ENCODE measurements at regions not wholly inside any gene's neighbourhood (a gene's known extent, or its start where the extent isn't known, plus 50 kb on each side); places are given as distances from the start of the nearest gene placed in this dataset.

DNA sequence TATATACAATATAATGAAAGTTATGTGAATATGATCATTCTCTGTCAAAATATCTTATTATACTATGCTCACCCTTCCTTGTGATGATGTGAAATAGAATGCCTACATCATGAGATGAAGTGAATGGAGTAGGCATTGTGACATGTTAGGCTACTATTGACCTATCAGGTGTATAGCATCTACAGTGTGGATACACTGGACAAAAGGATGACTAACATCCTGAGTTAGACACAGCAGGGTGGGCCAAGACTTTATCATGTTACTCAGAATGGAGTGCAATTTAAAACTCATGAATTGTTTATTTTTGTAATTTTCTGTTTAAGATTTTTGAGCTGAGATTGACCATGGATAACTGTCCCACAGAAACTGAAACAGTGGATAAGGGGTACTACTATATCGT lies 53.4 kb upstream of the NAV3 start:
- Histone ChIP-seq H4K5ac (ENCODE audit: low read depth, low read length) (no peak overlapping the region), H3K4ac (ENCODE audit: low read depth, low read length) (no peak overlapping the region), H3K9ac (ENCODE audit: low read depth, low read length) (no peak overlapping the region), H2AK5ac (ENCODE audit: low read depth, low read length) (no peak overlapping the region), H3K9me1 (ENCODE audit: insufficient read depth, low read length) (no peaks in the 10 kb centered on the region), H2AK9ac (replicated peaks; ENCODE audit: low read depth, low read length, poor library complexity) (no peak overlapping the region), H4K91ac (ENCODE audit: insufficient read depth, low read depth, low read length) (no peak overlapping the region), H3K36me3 (ENCODE audit: control insufficient read depth, insufficient read depth, low read length) (no peaks in the 10 kb centered on the region), H3K9me3 (ENCODE audit: control insufficient read depth, insufficient read depth, low read length) (no peaks in the 10 kb centered on the region), H2BK20ac (ENCODE audit: low read depth, low read length) (no peak overlapping the region), H4K8ac (ENCODE audit: low read depth in 2 of 2, low read length in 2 of 2) (no peak overlapping the region), H3K27me3 (ENCODE audit: control insufficient read depth, insufficient read depth, low read length) (no peaks in the 10 kb centered on the region; the same call in 1 of the 2 replicates), H2BK15ac (ENCODE audit: low read depth, low read length) (no peak overlapping the region), H3K4me1 (ENCODE audit: control insufficient read depth, insufficient read depth, low read length) (no peaks in the 10 kb centered on the region), H2AFZ (replicated peaks; ENCODE audit: low read length, poor library complexity) (no peak overlapping the region), H3K23ac (ENCODE audit: low read depth, low read length) (no peak overlapping the region), H3K27ac (ENCODE audit: insufficient read depth, low read length) (no peak overlapping the region), H2BK5ac (ENCODE audit: low read depth, low read length, poor library complexity, severe bottlenecking) (no peak overlapping the region), H3K79me1 (ENCODE audit: low read depth in 1 of 2, low read length in 2 of 2) (no peaks in the 10 kb centered on the region), H4K20me1 (ENCODE audit: insufficient read depth, low read length) (no peaks in the 10 kb centered on the region), H3K56ac (ENCODE audit: extremely low read depth, insufficient read depth, low read length) (no peak overlapping the region), H3K4me2 (ENCODE audit: low read depth, low read length) (no peak overlapping the region), H3K18ac (ENCODE audit: low read depth, low read length) (no peak overlapping the region), H3K4me3 (ENCODE audit: insufficient read depth, low read depth, low read length) (no peak overlapping the region), H2BK120ac (ENCODE audit: low read depth, low read length) (no peak overlapping the region), H3K14ac (replicated peaks; ENCODE audit: low read depth, low read length) (no peak overlapping the region)
- in situ Hi-C loops (cut with MboI; ENCODE audit: low sequenced_read_pairs): no loop called here
- ChIA-PET POLR2A (ENCODE audit: unreplicated experiment) (no interaction called here), CTCF (no interaction called here)
- no CpG with 5 or more reads among the region's 1 CpG for WGBS, 2 experiments (ENCODE audit: extremely low coverage in 2 of 2, insufficient read length in 1 of 2)
- peak; percentile 17 for DNase-seq
- no TSS peak for BruUV-seq (replicated peaks)
- intact Hi-C loops (cut with micrococcal nuclease): no loop called here
- TF ChIP-seq SMC3 (IDR thresholded peaks at IDR 0.05; ENCODE audit: low read depth, low read length): no peak
- TF ChIP-seq, protein P1, sequence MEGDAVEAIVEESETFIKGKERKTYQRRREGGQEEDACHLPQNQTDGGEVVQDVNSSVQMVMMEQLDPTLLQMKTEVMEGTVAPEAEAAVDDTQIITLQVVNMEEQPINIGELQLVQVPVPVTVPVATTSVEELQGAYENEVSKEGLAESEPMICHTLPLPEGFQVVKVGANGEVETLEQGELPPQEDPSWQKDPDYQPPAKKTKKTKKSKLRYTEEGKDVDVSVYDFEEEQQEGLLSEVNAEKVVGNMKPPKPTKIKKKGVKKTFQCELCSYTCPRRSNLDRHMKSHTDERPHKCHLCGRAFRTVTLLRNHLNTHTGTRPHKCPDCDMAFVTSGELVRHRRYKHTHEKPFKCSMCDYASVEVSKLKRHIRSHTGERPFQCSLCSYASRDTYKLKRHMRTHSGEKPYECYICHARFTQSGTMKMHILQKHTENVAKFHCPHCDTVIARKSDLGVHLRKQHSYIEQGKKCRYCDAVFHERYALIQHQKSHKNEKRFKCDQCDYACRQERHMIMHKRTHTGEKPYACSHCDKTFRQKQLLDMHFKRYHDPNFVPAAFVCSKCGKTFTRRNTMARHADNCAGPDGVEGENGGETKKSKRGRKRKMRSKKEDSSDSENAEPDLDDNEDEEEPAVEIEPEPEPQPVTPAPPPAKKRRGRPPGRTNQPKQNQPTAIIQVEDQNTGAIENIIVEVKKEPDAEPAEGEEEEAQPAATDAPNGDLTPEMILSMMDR (conservative IDR thresholded peaks at IDR 0.05; ENCODE audit: low read depth, low read length): no peak
- ATAC-seq (ENCODE audit: low read depth): no peak
- dilution Hi-C loops (cut with HindIII; ENCODE audit: low sequenced_read_pairs, unreplicated experiment): no loop called here

Data from IMR-90 (cell line).